OCI-LY1 (cell line): ENCODE measurements at regions not wholly inside any gene's neighbourhood (a gene's known extent, or its start where the extent isn't known, plus 50 kb on each side); places are given as distances from the start of the nearest gene placed in this dataset.

Experiments
- H2AFZ ChIP-seq: fragments of 200-600 bp; sonication (generic), shearing (Covaris generic); 2 replicates; pipeline ENCODE4 v1.6.0; 2014; ENCODE audit warnings: antibody characterized with exemption, mild to moderate bottlenecking, low read length
- H3F3A ChIP-seq: fragments of 200-600 bp; sonication (generic), shearing (Covaris generic); 2 replicates; pipeline ENCODE4 v1.6.0; 2014; ENCODE audit warnings: mild to moderate bottlenecking, antibody characterized with exemption, low read length, moderate library complexity; ENCODE audit not compliant: insufficient read depth
- H3K27ac ChIP-seq: fragments of 200-600 bp; sonication (generic); 2 replicates; pipeline ENCODE4 v1.5.1; 2014; ENCODE audit warnings: low read length, mixed run types, mild to moderate bottlenecking, low read depth; ENCODE audit not compliant: poor library complexity, severe bottlenecking
- H3K27me3 ChIP-seq: fragments of 200-600 bp; sonication (generic); 2 replicates; pipeline ENCODE4 v1.6.0; 2014; ENCODE audit warnings: antibody characterized with exemption, mild to moderate bottlenecking, low read length, moderate library complexity; ENCODE audit not compliant: insufficient read depth
- H3K36me3 ChIP-seq: fragments of 200-600 bp; sonication (generic); 2 replicates; pipeline ENCODE4 v1.6.1; 2014; ENCODE audit warnings: mild to moderate bottlenecking, antibody characterized with exemption, low read length, moderate library complexity, mixed read lengths; ENCODE audit not compliant: insufficient read depth
- H3K4me1 ChIP-seq: fragments of 200-600 bp; sonication (generic); 2 replicates; pipeline ENCODE4 v1.5.1; 2014; ENCODE audit warnings: mild to moderate bottlenecking, low read length, moderate library complexity; ENCODE audit not compliant: insufficient read depth, severe bottlenecking
- H3K4me2 ChIP-seq: fragments of 200-600 bp; sonication (generic), shearing (Covaris generic); 2 replicates; pipeline ENCODE4 v1.6.1; 2014; ENCODE audit warnings: low read length
- H3K4me3 ChIP-seq: fragments of 200-600 bp; sonication (generic); 2 replicates; pipeline ENCODE4 v1.5.1; 2014; ENCODE audit warnings: low read length, low read depth, mild to moderate bottlenecking, mixed read lengths; ENCODE audit not compliant: poor library complexity, severe bottlenecking
- H3K79me2 ChIP-seq: fragments of 200-600 bp; shearing (Covaris generic); 2 replicates; pipeline ENCODE4 v1.6.1; 2016; ENCODE audit warnings: mixed run types, low read length, mixed read lengths; ENCODE audit not compliant: insufficient read depth
- H3K9ac ChIP-seq: fragments of 200-600 bp; sonication (generic), shearing (Covaris generic); 2 replicates; pipeline ENCODE4 v1.6.1; 2014; ENCODE audit warnings: mild to moderate bottlenecking, low read length, mixed read lengths
- H3K9me2 ChIP-seq: fragments of 200-600 bp; sonication (generic), shearing (Covaris generic); 2 replicates; pipeline ENCODE4 v1.6.1; 2014; ENCODE audit warnings: low read depth, mild to moderate bottlenecking, low read length, mixed read lengths
- H3K9me3 ChIP-seq: fragments of 200-600 bp; shearing (Covaris generic); 2 replicates; pipeline ENCODE4 v1.6.1; 2014; ENCODE audit warnings: low read length, mixed read lengths
- H4K20me1 ChIP-seq: fragments of 200-600 bp; sonication (generic), shearing (Covaris generic); 2 replicates; pipeline ENCODE4 v1.6.0; 2016; ENCODE audit warnings: mild to moderate bottlenecking, low read length; ENCODE audit not compliant: insufficient read depth
- CTCF ChIP-seq: fragments of 200-600 bp; sonication (generic), shearing (Covaris generic); IDR thresholded peaks from 2 replicates; pipeline ENCODE4 v1.5.1; 2017; ENCODE audit warnings: mild to moderate bottlenecking, antibody characterized with exemption, low read length, moderate library complexity, mixed read lengths
- EZH2 ChIP-seq: fragments of 200-600 bp; sonication (generic), shearing (Covaris generic); IDR thresholded peaks from 2 replicates; pipeline ENCODE4 v1.8.0; 2017; ENCODE audit warnings: borderline replicate concordance, mixed run types, mild to moderate bottlenecking, antibody characterized with exemption, low read length, moderate library complexity, mixed read lengths

- H3K9me2 ChIP-seq: no peaks in the 10 kb centered on the region
- H4K20me1 ChIP-seq: no peaks in the 10 kb centered on the region
- no peak overlapping the region for H3K4me3 ChIP-seq
- no peak overlapping the region for H3K27ac ChIP-seq
- no peak overlapping the region for H3K4me2 ChIP-seq
- no peak overlapping the region for H3K9ac ChIP-seq
- no peaks in the 10 kb centered on the region for H3K79me2 ChIP-seq
- no peaks in the 10 kb centered on the region for H3F3A ChIP-seq
- no peaks in the 10 kb centered on the region for H3K36me3 ChIP-seq
- H3K4me1 ChIP-seq: no peaks in the 10 kb centered on the region
- no peaks in the 10 kb centered on the region for H3K9me3 ChIP-seq
- no peak overlapping the region for H2AFZ ChIP-seq
- 0 out of 2 replicates have a peak, but pooled peaks cover 3% of the 10 kb centered on the region for H3K27me3 ChIP-seq
- no peak for TF ChIP-seq EZH2
Measured at GRCh38 chr2:105611811-105612424, 132.8 kb upstream of the NCK2 start.

- H3K9ac ChIP-seq: no peak overlapping the region
- H2AFZ ChIP-seq: no peak overlapping the region
- H3K27ac ChIP-seq: no peak overlapping the region
- H3K27me3 ChIP-seq: 0 out of 2 replicates have a peak, but pooled peaks cover 3% of the 10 kb centered on the region
- H3K9me2 ChIP-seq: no peaks in the 10 kb centered on the region
- no peaks in the 10 kb centered on the region for H3K9me3 ChIP-seq
- H3K79me2 ChIP-seq: no peaks in the 10 kb centered on the region
- no peaks in the 10 kb centered on the region for H4K20me1 ChIP-seq
- no peaks in the 10 kb centered on the region for H3K36me3 ChIP-seq
- H3K4me2 ChIP-seq: no peak overlapping the region
- no peaks in the 10 kb centered on the region for H3F3A ChIP-seq
- no peaks in the 10 kb centered on the region for H3K4me1 ChIP-seq
- TF ChIP-seq CTCF: no peak
- TF ChIP-seq EZH2: no peak
- H3K4me3 ChIP-seq: no peak overlapping the region
Measured at GRCh38 chr2:105611333-105611637, 133.4 kb upstream of the NCK2 start.

GRCh38 chr2:105610576-105611332, 134.0 kb upstream of the NCK2 start:
- H4K20me1 ChIP-seq: no peaks in the 10 kb centered on the region
- H2AFZ ChIP-seq: no peak overlapping the region
- no peaks in the 10 kb centered on the region for H3K4me1 ChIP-seq
- H3K27ac ChIP-seq: no peak overlapping the region
- TF ChIP-seq CTCF (no peak), EZH2 (no peak)
- no peaks in the 10 kb centered on the region for H3K9me3 ChIP-seq
- H3K36me3 ChIP-seq: no peaks in the 10 kb centered on the region
- no peaks in the 10 kb centered on the region for H3K9me2 ChIP-seq
- H3F3A ChIP-seq: no peaks in the 10 kb centered on the region
- 0 out of 2 replicates have a peak, but pooled peaks cover 3% of the 10 kb centered on the region for H3K27me3 ChIP-seq
- no peak overlapping the region for H3K9ac ChIP-seq
- no peak overlapping the region for H3K4me3 ChIP-seq
- no peaks in the 10 kb centered on the region for H3K79me2 ChIP-seq
- no peak overlapping the region for H3K4me2 ChIP-seq
